Lung (tissue), 11 donors: ENCODE measurements at regions not wholly inside any gene's neighbourhood (a gene's known extent, or its start where the extent isn't known, plus 50 kb on each side); places are given as distances from the start of the nearest gene placed in this dataset.
"Not testable (repeated sequence)": the region's sequence is repeated elsewhere in the genome, so short reads cannot be mapped to it uniquely, and the experiment has no call there.

Source experiments
- ATAC-seq: fragments of 200-7000 bp; cut with Tn5 transposase; one replicate; pipeline ENCODE4 v1.9.1; 2020; ENCODE audit warnings: moderate number of reproducible peaks; ENCODE audit not compliant: insufficient read depth, low FRiP score
- DNase-seq, 3 donors: peaks; one replicate each; pipeline ENCODE4 v3.0.0-alpha.2; 2013 to 2017
- H3K27ac ChIP-seq, 2 donors: one replicate each; pipeline ENCODE4 v1.5.1; 2013; ENCODE audit warnings: mild to moderate bottlenecking in 2 of 2, moderate library complexity in 2 of 2, control low read depth in 1 of 2, inconsistent platforms in 1 of 2, low read depth in 1 of 2, low read length in 1 of 2
- H3K27me3 ChIP-seq, 3 donors: one replicate each; pipeline ENCODE4 v1.5.1; 2013; ENCODE audit warnings: low read length in 2 of 3; ENCODE audit not compliant: control insufficient read depth in 3 of 3, insufficient read depth in 3 of 3
- H3K36me3 ChIP-seq, 4 donors: one replicate each; pipeline ENCODE4 v1.5.1; 2013; ENCODE audit warnings: low read length in 4 of 4, mild to moderate bottlenecking in 1 of 4, moderate library complexity in 1 of 4; ENCODE audit not compliant: control insufficient read depth in 4 of 4, insufficient read depth in 4 of 4
- H3K4me1 ChIP-seq, 5 donors: one replicate each; pipeline ENCODE4 v1.5.1; 2013; ENCODE audit warnings: low read length in 5 of 5, mild to moderate bottlenecking in 2 of 5, moderate library complexity in 1 of 5; ENCODE audit not compliant: control insufficient read depth in 5 of 5, insufficient read depth in 5 of 5
- H3K4me3 ChIP-seq: one replicate; pipeline ENCODE4 v1.5.1; 2013; ENCODE audit warnings: mild to moderate bottlenecking, control low read depth, moderate library complexity
- H3K9ac ChIP-seq, 2 donors: one replicate each; pipeline ENCODE4 v1.5.1; 2013; ENCODE audit warnings: low read length in 2 of 2, control low read depth in 1 of 2; ENCODE audit not compliant: insufficient read depth in 1 of 2
- H3K9me3 ChIP-seq, 4 donors: one replicate each; pipeline ENCODE4 v1.5.1; 2013; ENCODE audit warnings: low read length in 3 of 4, mild to moderate bottlenecking in 1 of 4, moderate library complexity in 1 of 4; ENCODE audit not compliant: control insufficient read depth in 4 of 4, insufficient read depth in 3 of 4
- CTCF ChIP-seq: IDR thresholded peaks from 2 replicates; pipeline ENCODE4 v1.5.1; 2012; ENCODE audit warnings: mild to moderate bottlenecking; ENCODE audit errors: control extremely low read depth, extremely low read depth
- WGBS, 2 donors: extraction: QIAGEN DNeasy Blood & Tissue Kit; methylation state at CpG; one replicate each; pipeline ENCODE4 v1.1.7; 2013; 5-methylcytosine and 5-hydroxymethylcytosine counted together
- donor health status: control.
- donor health status: control.
- donor health status: Bipolar disorder and iron deficiency.
- donor health status: healthy.
- donor health status: DM: yes; HTN: yes; CAD: no.

- Histone ChIP-seq H3K36me3 (no peaks in the 10 kb centered on the region), H3K4me1 (no peaks in the 10 kb centered on the region), H3K27me3 (no peaks in the 10 kb centered on the region), H3K27ac (no peak overlapping the region), H3K9me3 (no peaks in the 10 kb centered on the region), H3K9ac (no peak overlapping the region), H3K4me3 (no peak overlapping the region)
- DNase-seq, result no peak
- ATAC-seq, result no peak
- TF ChIP-seq CTCF, result no peak
Observed at GRCh38 chr6:86440608-86441007, 496.7 kb upstream of the HTR1E start.

- Histone ChIP-seq H3K4me3 (no peak overlapping the region), H3K27me3 (no peaks in the 10 kb centered on the region), H3K36me3 (no peaks in the 10 kb centered on the region), H3K4me1 (no peaks in the 10 kb centered on the region), H3K27ac (no peak overlapping the region), H3K9me3 (no peaks in the 10 kb centered on the region), H3K9ac (no peak overlapping the region)
- 68 to 78% methylated on average over 1 of the region's 1 CpG for WGBS, 2 donors
- DNase-seq (peak in 1 of 3 donors; percentile 3), ATAC-seq (no peak)
- no peak for TF ChIP-seq CTCF
Observed at GRCh38 chr6:86423571-86423970, 513.8 kb upstream of the HTR1E start.

DNA sequence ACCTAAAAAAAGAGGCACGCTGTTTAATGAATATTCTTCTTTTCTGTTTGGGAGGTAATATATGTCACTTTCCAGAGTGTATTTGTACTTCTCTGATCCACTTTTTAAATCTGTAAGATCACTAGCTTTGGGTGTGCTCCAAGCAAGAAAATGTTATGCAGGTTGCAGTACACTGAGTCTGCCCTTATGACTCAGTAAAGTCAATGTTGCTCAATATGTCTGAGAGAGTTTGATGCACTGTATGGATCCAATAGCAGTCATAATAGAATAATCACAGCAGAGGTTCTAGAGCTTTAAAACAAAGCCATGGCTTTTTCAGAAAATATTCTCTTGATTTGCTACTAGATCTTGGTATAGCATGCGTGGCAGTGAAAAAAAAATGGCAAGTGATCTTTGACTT lies 525.3 kb upstream of the HTR1E start:
- H3K27ac ChIP-seq, result no peak overlapping the region
- H3K36me3 ChIP-seq, result no peaks in the 10 kb centered on the region
- TF ChIP-seq CTCF, result no peak
- no peak overlapping the region for H3K9ac ChIP-seq
- DNase-seq (no peak), ATAC-seq (no peak)
- no peak overlapping the region for H3K4me3 ChIP-seq
- H3K27me3 ChIP-seq, result no peaks in the 10 kb centered on the region
- H3K9me3 ChIP-seq, result peaks cover 0 to 1% (median 0%) of the 10 kb centered on the region in 4 donors
- WGBS, 2 donors, result 89 to 93% methylated on average over 2 of the region's 2 CpGs
- no peaks in the 10 kb centered on the region for H3K4me1 ChIP-seq

DNA sequence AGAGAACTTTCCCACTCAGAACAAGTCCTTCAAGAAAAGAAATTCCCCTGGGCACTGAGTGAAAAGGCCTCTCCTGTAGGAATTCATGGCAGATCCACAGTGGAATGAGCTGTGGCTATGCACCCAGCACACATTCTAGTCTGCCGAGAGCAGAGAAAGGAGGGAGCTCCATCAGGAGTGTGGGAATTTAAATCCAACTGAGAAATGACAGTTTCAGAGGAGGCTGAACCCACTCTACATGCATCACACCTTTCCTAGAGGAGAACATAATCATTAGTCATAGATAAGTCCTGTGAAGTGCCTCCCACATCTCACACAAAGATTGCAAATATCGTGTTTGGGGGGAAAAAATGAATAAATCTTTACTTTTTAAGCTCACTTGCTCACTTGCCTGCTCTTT lies 530.2 kb upstream of the HTR1E start:
- ATAC-seq (no peak), DNase-seq (no peak)
- TF ChIP-seq CTCF, result no peak
- Histone ChIP-seq H3K27ac (no peak overlapping the region), H3K4me1 (no peaks in the 10 kb centered on the region), H3K27me3 (no peaks in the 10 kb centered on the region), H3K9me3 (peaks cover 0 to 1% (median 0%) of the 10 kb centered on the region in 4 donors), H3K36me3 (no peaks in the 10 kb centered on the region), H3K9ac (no peak overlapping the region), H3K4me3 (no peak overlapping the region)
- 57 to 73% methylated on average over 2 of the region's 2 CpGs for WGBS, 2 donors

GRCh38 chr6:86392850-86393249 lies 544.5 kb upstream of the HTR1E start:
- not testable (repeated sequence) for ATAC-seq, H3K4me3 ChIP-seq, H3K36me3 ChIP-seq, H3K27me3 ChIP-seq, H3K9me3 ChIP-seq, H3K27ac ChIP-seq, H3K4me1 ChIP-seq, DNase-seq, H3K9ac ChIP-seq
- 69 to 70% methylated on average over 3 of the region's 3 CpGs for WGBS, 2 donors
